Mammary epithelial cell (primary cell): ENCODE measurements at regions not wholly inside any gene's neighbourhood (a gene's known extent, or its start where the extent isn't known, plus 50 kb on each side); places are given as distances from the start of the nearest gene placed in this dataset.

Source experiments
- EZH2 ChIP-seq: IDR thresholded peaks from 2 replicates; pipeline ENCODE4 v1.6.1; 2012; ENCODE audit warnings: low read length, inconsistent platforms, borderline replicate concordance
- TF ChIP-seq, protein P1 (sequence below), 2 donors: IDR thresholded peaks in 1 of 2; conservative IDR thresholded peaks in 1 of 2; 2 replicates each; pipeline ENCODE4 v1.5.1; 2011 to 2012; ENCODE audit warnings: inconsistent platforms in 2 of 2, low read length in 2 of 2, mild to moderate bottlenecking in 2 of 2, control low read depth in 1 of 2, low read depth in 1 of 2; ENCODE audit not compliant: insufficient read depth in 1 of 2; ENCODE audit errors: extremely low read depth in 1 of 2

DNA sequence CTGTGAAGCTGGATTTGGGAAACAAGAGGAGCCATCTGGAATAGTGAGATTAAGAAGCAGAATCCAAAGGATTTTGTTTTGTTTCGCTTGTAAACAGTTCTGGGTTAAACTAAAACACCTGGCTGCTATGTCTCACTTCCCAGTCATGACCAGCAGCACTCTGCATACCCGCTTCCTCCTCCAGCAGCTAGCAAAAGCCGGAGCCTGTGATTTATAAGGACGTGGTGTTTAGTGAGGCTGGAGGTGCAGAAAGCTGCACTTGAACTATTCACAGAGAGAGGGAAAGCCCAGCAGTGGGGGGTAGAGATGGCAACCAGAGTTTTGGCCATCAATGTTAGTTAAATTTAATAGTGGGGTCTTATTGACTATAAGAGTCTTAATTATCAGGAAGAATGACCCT, 240.2 kb downstream of the AJAP1 start:
- TF ChIP-seq, protein P1, sequence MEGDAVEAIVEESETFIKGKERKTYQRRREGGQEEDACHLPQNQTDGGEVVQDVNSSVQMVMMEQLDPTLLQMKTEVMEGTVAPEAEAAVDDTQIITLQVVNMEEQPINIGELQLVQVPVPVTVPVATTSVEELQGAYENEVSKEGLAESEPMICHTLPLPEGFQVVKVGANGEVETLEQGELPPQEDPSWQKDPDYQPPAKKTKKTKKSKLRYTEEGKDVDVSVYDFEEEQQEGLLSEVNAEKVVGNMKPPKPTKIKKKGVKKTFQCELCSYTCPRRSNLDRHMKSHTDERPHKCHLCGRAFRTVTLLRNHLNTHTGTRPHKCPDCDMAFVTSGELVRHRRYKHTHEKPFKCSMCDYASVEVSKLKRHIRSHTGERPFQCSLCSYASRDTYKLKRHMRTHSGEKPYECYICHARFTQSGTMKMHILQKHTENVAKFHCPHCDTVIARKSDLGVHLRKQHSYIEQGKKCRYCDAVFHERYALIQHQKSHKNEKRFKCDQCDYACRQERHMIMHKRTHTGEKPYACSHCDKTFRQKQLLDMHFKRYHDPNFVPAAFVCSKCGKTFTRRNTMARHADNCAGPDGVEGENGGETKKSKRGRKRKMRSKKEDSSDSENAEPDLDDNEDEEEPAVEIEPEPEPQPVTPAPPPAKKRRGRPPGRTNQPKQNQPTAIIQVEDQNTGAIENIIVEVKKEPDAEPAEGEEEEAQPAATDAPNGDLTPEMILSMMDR (conservative IDR thresholded peaks at IDR 0.05 in 1 of 2, IDR thresholded peaks at IDR 0.05 in 1 of 2; ENCODE audit: extremely low read depth in 1 of 2, insufficient read depth in 1 of 2, low read depth in 1 of 2, low read length in 2 of 2), result no peak
- no peak for TF ChIP-seq EZH2
